ENCODE measurements at regions not wholly inside any gene's neighbourhood (a gene's known extent, or its start where the extent isn't known, plus 50 kb on each side); places are given as distances from the start of the nearest gene placed in this dataset.

GRCh38 chr19:30645946-30646577 lies 273.9 kb downstream of the ZNF536 start:
- TF ChIP-seq, protein P1, sequence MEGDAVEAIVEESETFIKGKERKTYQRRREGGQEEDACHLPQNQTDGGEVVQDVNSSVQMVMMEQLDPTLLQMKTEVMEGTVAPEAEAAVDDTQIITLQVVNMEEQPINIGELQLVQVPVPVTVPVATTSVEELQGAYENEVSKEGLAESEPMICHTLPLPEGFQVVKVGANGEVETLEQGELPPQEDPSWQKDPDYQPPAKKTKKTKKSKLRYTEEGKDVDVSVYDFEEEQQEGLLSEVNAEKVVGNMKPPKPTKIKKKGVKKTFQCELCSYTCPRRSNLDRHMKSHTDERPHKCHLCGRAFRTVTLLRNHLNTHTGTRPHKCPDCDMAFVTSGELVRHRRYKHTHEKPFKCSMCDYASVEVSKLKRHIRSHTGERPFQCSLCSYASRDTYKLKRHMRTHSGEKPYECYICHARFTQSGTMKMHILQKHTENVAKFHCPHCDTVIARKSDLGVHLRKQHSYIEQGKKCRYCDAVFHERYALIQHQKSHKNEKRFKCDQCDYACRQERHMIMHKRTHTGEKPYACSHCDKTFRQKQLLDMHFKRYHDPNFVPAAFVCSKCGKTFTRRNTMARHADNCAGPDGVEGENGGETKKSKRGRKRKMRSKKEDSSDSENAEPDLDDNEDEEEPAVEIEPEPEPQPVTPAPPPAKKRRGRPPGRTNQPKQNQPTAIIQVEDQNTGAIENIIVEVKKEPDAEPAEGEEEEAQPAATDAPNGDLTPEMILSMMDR (conservative IDR thresholded peaks at IDR 0.05 in 1 of 2, IDR thresholded peaks at IDR 0.05 in 1 of 2; ENCODE audit: low read depth in 1 of 2, low read length in 2 of 2): no peak
- no peak for TF ChIP-seq EZH2 (IDR thresholded peaks at IDR 0.05; ENCODE audit: low read length, missing control alignments)

All from fibroblast of lung (primary cell).